Adipocyte (in vitro differentiated cells): ENCODE measurements at regions not wholly inside any gene's neighbourhood (a gene's known extent, or its start where the extent isn't known, plus 50 kb on each side); places are given as distances from the start of the nearest gene placed in this dataset.
A peak's percentile ranks its signal among the peaks of the same experiment; 100 is the strongest.
"Not testable (repeated sequence)": the region's sequence is repeated elsewhere in the genome, so short reads cannot be mapped to it uniquely, and the experiment has no call there.

ENCODE experiments used
- DNase-seq: peaks from one replicate; pipeline ENCODE4 v3.0.0-alpha.2; 2015; ENCODE audit warnings: low read depth
- H3K27me3 ChIP-seq: replicated peaks from 2 replicates; pipeline ENCODE4 v1.7.0; 2013; ENCODE audit warnings: mild to moderate bottlenecking, low read length, moderate library complexity; ENCODE audit not compliant: control insufficient read depth, insufficient read depth
- H3K36me3 ChIP-seq: 2 replicates; pipeline ENCODE4 v1.7.0; 2013; ENCODE audit warnings: low read length, mild to moderate bottlenecking, moderate library complexity; ENCODE audit not compliant: control insufficient read depth, insufficient read depth, severe bottlenecking
- H3K4me1 ChIP-seq: 2 replicates; pipeline ENCODE4 v1.7.0; 2013; ENCODE audit warnings: mild to moderate bottlenecking, low read length, moderate library complexity; ENCODE audit not compliant: control insufficient read depth, insufficient read depth
- H3K4me3 ChIP-seq: 2 replicates; pipeline ENCODE4 v1.7.0; 2013; ENCODE audit warnings: mild to moderate bottlenecking, low read length, moderate library complexity
- H3K9ac ChIP-seq: 2 replicates; pipeline ENCODE4 v1.7.0; 2013; ENCODE audit warnings: mild to moderate bottlenecking, low read length, moderate library complexity
- H3K9me3 ChIP-seq: 2 replicates; pipeline ENCODE4 v1.7.0; 2013; ENCODE audit warnings: mild to moderate bottlenecking, low read length, moderate library complexity; ENCODE audit not compliant: control insufficient read depth

DNA sequence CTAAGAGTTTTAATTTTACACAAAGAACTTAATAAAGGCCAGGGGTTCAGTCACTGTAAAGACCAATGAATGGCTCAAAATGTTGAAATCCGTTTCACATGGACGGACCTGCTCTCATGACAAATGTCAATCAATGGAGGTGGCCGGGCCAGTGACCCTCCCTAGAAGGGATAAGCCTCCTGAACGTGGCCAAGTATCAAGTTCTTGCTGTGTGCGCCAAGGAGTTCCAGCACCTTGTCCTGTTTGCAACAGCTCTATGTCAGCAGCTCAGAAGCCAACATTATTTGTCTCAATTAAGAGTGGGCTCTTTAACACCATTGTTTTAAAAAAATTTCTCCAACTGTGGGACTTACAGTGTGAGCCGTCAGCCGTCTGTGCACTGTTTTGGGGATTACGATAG lies 4028.7 kb upstream of the TPTE start:
- not testable (repeated sequence) for H3K27me3 ChIP-seq, H3K4me3 ChIP-seq

DNA sequence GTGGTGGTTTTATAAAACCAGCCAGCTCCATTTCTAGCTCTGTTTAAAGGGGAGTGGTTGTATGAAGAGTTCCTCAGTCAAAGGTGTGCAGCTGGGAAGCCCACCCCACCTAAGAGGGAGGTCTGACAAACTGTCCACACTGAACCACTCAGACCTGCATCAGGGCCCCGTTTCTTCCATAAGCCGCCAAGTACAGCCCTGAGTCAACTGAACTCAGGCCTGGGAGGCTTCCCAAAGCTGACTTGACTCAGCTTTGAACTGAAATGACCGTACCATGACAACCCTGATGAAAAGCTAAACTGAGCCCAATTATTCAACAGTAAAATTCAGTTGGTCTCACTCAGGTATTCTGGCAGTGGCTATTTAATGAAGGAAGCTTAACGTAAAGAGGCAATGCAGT lies 4027.4 kb upstream of the TPTE start:
- H3K9ac ChIP-seq, H3K4me3 ChIP-seq, H3K9me3 ChIP-seq, H3K4me1 ChIP-seq, H3K36me3 ChIP-seq, H3K27me3 ChIP-seq, DNase-seq: not testable (repeated sequence)

More for the DNA sequence above, 4028.7 kb upstream of the TPTE start:
- H3K9ac ChIP-seq, DNase-seq, H3K9me3 ChIP-seq, H3K4me1 ChIP-seq, H3K36me3 ChIP-seq: not testable (repeated sequence)

DNA sequence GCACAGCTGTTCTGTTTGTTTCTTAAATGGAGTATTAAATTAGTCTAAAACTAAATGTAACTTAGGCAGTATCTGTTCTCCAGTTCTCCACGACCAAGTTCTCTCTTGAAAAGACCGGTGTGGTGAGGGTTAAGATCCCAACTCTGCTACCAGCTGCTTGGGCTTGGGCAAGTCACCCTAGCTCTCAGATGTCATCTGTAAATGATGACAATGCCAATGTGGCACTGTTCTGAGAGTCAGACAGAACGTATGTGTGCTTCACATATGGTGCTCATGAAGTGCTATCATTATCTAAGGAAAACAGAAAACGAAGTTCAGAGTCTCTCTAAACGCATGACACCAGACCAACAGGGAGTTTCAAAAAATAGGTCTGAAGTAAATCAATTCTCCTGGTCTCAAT lies 4025.0 kb upstream of the TPTE start:
- H3K27me3 ChIP-seq, H3K9me3 ChIP-seq, H3K4me1 ChIP-seq, H3K9ac ChIP-seq, H3K36me3 ChIP-seq, DNase-seq, H3K4me3 ChIP-seq: not testable (repeated sequence)

DNA sequence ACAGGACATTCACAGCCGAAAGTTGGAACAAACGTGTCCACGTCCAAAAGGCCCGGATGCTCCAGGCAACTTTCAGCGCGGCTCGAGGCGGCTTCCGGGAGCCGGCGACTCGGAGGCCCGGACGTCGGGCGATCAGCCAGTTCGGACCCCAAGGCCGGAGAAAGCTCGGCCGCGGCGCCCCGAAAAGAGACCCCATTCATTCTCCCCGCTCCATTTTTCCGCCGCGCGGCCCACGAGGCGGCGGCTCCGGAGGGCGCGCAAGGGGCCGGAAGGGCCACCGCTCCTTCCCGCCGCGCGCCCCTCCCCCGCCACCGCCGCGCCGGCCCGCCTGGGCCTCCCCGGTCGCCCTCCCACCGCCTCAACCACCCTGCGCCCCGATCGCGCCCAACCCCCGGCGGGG lies 4022.7 kb upstream of the TPTE start:
- peak overlapping the region; percentile 54 for H3K4me3 ChIP-seq
- DNase-seq = peak; percentile 45
- not testable (repeated sequence) for H3K27me3 ChIP-seq

DNA sequence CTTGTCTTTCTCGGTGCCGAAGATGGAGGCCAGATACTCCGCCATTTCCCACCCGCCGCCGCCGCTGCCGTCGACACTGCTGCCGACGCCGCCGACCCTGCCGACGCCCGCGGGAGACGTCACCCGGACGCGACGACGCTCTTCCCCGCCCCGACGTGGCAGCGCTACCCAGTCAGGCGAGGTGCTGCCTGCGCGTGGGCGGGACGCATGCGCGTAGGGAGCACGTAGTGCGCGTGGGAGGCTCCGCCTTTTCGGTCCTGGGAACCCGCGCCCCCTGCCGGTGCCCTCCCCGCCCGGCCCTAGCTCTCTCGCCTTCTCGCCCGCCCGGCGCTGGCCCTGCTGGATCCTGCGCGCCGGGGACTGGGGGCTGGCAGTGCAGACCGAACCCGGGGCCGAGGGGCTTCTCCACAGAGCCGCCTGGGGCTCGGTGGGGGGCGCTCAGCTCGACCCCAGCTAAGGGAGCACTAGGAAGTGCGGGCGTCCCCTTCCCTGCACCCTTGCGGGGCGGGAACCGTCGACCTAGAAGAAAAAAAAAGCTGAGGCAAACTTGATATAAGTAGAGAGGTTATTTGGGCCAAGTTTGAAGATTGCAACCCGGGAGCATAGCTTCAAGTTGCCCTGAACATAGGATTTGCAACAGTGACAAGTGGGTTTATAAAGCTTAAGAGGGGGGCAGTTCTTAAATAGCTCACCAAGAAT lies 4022.1 kb upstream of the TPTE start:
- not testable (repeated sequence) for H3K4me3 ChIP-seq, DNase-seq

More for the DNA sequence above, 4022.7 kb upstream of the TPTE start:
- H3K9ac ChIP-seq = peak overlapping the region; percentile 39
- H3K9me3 ChIP-seq, H3K36me3 ChIP-seq, H3K4me1 ChIP-seq: not testable (repeated sequence)

DNA sequence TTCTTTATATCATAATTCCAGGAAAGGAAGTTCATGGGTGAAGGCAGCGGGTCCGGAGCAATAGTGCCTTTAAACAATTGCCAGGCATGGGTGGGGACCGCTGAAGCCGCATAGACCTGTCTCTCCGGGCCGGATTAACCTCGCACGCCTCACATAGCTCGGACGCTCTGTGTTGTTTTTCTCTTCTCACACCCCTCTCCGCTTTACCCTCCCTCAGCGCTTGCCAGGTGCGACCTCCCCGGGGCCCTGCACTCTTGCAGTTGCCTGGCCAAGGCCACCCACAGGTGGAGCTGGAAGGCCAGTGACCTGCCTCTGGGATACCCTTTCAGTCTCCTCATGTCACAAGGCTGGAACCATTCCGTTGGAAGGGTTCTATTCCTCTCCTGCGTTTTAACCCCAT lies 4021.5 kb upstream of the TPTE start:
- not testable (repeated sequence) for H3K36me3 ChIP-seq, H3K4me3 ChIP-seq, H3K4me1 ChIP-seq, H3K9me3 ChIP-seq, H3K27me3 ChIP-seq, DNase-seq, H3K9ac ChIP-seq

More for the DNA sequence above, 4022.1 kb upstream of the TPTE start:
- H3K27me3 ChIP-seq, H3K9me3 ChIP-seq, H3K36me3 ChIP-seq, H3K9ac ChIP-seq, H3K4me1 ChIP-seq: not testable (repeated sequence)

GRCh38 chr21:6500681-6501080 lies 4020.7 kb upstream of the TPTE start:
- H3K9ac ChIP-seq, DNase-seq, H3K9me3 ChIP-seq, H3K4me1 ChIP-seq, H3K36me3 ChIP-seq, H3K27me3 ChIP-seq, H3K4me3 ChIP-seq: not testable (repeated sequence)

DNA sequence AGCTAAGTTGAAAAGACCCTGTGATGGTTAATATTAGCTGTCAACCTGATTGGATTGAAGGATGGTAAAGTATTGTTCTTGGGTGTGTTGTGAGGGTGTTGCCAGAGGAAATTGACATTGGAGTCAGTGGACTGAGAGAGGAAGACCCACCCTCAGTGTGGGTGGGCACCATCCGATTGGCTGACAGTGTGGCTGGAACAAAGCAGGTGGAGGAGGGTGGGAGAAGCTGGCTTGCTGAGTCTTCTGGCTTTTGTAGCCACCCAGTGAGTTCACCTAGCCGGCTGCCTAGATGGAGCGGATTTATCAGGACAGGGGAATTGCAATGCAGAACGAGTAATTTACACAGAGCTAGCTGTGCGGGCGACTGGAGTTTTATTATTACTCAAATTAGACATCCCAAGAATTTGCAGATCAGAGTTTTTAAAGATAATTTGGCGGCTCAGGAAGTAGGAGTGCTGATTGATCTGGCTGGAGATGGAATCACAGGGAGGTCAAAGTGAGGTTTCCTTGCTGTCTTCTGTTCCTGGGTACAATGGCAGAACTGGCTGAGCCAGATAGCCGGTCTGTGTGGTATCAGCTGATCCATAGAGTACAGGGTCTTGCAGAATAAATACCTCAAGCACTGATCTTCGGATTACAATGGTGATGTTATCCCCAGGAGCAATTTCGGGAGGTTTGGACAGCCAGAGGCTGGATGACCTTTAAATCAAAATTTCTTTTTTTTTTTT lies 4015.1 kb upstream of the TPTE start:
- not testable (repeated sequence) for H3K9ac ChIP-seq, H3K9me3 ChIP-seq, H3K36me3 ChIP-seq, H3K27me3 ChIP-seq, DNase-seq, H3K4me1 ChIP-seq, H3K4me3 ChIP-seq

GRCh38 chr21:6507632-6508031 lies 4013.8 kb upstream of the TPTE start:
- not testable (repeated sequence) for H3K9ac ChIP-seq, H3K4me1 ChIP-seq, H3K4me3 ChIP-seq, H3K9me3 ChIP-seq, H3K27me3 ChIP-seq, DNase-seq, H3K36me3 ChIP-seq

GRCh38 chr21:6521777-6522176 lies 3999.6 kb upstream of the TPTE start:
- DNase-seq, H3K27me3 ChIP-seq, H3K4me1 ChIP-seq, H3K4me3 ChIP-seq, H3K9me3 ChIP-seq, H3K36me3 ChIP-seq, H3K9ac ChIP-seq: not testable (repeated sequence)

GRCh38 chr21:6526213-6526612 lies 3995.2 kb upstream of the TPTE start:
- H3K4me1 ChIP-seq, H3K4me3 ChIP-seq, H3K27me3 ChIP-seq, H3K9ac ChIP-seq, H3K9me3 ChIP-seq, H3K36me3 ChIP-seq, DNase-seq: not testable (repeated sequence)

DNA sequence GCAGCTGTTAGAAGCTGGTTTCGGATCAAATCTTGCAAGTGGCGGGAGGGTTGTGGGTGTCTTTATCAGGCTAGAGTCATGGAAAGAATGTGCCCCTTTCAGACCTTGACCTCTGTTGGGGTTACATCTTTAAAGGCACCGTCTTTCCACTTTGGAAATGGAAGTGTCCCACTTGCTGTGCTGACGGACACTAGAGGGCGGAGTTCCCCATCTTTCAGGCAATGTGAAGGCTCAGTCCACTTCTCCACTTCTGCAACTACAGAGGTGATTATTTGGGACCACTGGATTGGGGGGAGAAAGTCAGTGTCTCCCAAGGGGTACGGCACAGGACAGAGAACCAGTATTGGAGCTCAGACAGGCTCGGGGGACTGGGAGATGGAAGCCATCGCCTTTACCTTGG lies 3990.7 kb upstream of the TPTE start:
- H3K4me3 ChIP-seq, H3K36me3 ChIP-seq, H3K27me3 ChIP-seq, DNase-seq, H3K9ac ChIP-seq, H3K9me3 ChIP-seq, H3K4me1 ChIP-seq: not testable (repeated sequence)
